ENCODE measurements at regions not wholly inside any gene's neighbourhood (a gene's known extent, or its start where the extent isn't known, plus 50 kb on each side); places are given as distances from the start of the nearest gene placed in this dataset.
"Not testable (repeated sequence)": the region's sequence is repeated elsewhere in the genome, so short reads cannot be mapped to it uniquely, and the experiment has no call there.

GRCh38 chr22:34638128-34638527 is 427.8 kb upstream of the ISX start:
- H3K79me2 ChIP-seq (ENCODE audit: insufficient read depth, low read length), result no peaks in the 10 kb centered on the region
- TF ChIP-seq EZH2phosphoT487 (conservative IDR thresholded peaks at IDR 0.05; ENCODE audit: low read length), result no peak
- TF ChIP-seq CTCF (IDR thresholded peaks at IDR 0.05; ENCODE audit: insufficient read depth, low read length, poor library complexity, severe bottlenecking), result no peak
- no peak overlapping the region for H3K4me3 ChIP-seq (ENCODE audit: insufficient read depth, low read length, poor library complexity, severe bottlenecking)
- H3K9me2 ChIP-seq (replicated peaks; ENCODE audit: insufficient read depth, low read length), result no peaks in the 10 kb centered on the region
- no peak overlapping the region for H3K9ac ChIP-seq (ENCODE audit: low read length)
- H3F3A ChIP-seq (ENCODE audit: insufficient read depth), result no peaks in the 10 kb centered on the region
- H4K20me1 ChIP-seq (ENCODE audit: low read depth, low read length), result no peaks in the 10 kb centered on the region
- no peaks in the 10 kb centered on the region for H3K27me3 ChIP-seq (ENCODE audit: low read length)
- H3K9me3 ChIP-seq (ENCODE audit: insufficient read depth, low read length), result no peaks in the 10 kb centered on the region
- H3K36me3 ChIP-seq (ENCODE audit: low read length), result no peaks in the 10 kb centered on the region
- H2AFZ ChIP-seq (ENCODE audit: low read depth, low read length, severe bottlenecking), result no peak overlapping the region
- no peak overlapping the region for H3K4me2 ChIP-seq (ENCODE audit: low read depth, low read length, poor library complexity, severe bottlenecking)
- no peak overlapping the region for H3K27ac ChIP-seq (ENCODE audit: low read depth, low read length)

- H3K79me2 ChIP-seq (ENCODE audit: insufficient read depth, low read length), result no peaks in the 10 kb centered on the region
- H3K9me2 ChIP-seq (replicated peaks; ENCODE audit: insufficient read depth, low read length), result no peaks in the 10 kb centered on the region
- no peaks in the 10 kb centered on the region for H3K27me3 ChIP-seq (ENCODE audit: low read length)
- no peaks in the 10 kb centered on the region for H3K9me3 ChIP-seq (ENCODE audit: insufficient read depth, low read length)
- no peak overlapping the region for H2AFZ ChIP-seq (ENCODE audit: low read depth, low read length, severe bottlenecking)
- no peaks in the 10 kb centered on the region for H4K20me1 ChIP-seq (ENCODE audit: low read depth, low read length)
- no peak overlapping the region for H3K4me2 ChIP-seq (ENCODE audit: low read depth, low read length, poor library complexity, severe bottlenecking)
- H3K27ac ChIP-seq (ENCODE audit: low read depth, low read length), result no peak overlapping the region
- TF ChIP-seq EZH2phosphoT487 (conservative IDR thresholded peaks at IDR 0.05; ENCODE audit: low read length) (no peak), CTCF (IDR thresholded peaks at IDR 0.05; ENCODE audit: insufficient read depth, low read length, poor library complexity, severe bottlenecking) (no peak)
- no peaks in the 10 kb centered on the region for H3F3A ChIP-seq (ENCODE audit: insufficient read depth)
- H3K36me3 ChIP-seq (ENCODE audit: low read length), result no peaks in the 10 kb centered on the region
- H3K4me3 ChIP-seq (ENCODE audit: insufficient read depth, low read length, poor library complexity, severe bottlenecking), result no peak overlapping the region
- no peak overlapping the region for H3K9ac ChIP-seq (ENCODE audit: low read length)
Observed at GRCh38 chr22:34639911-34640310, 426.0 kb upstream of the ISX start.

GRCh38 chr22:34645375-34645774 is 420.6 kb upstream of the ISX start:
- Histone ChIP-seq H3K27me3 (ENCODE audit: low read length) (no peaks in the 10 kb centered on the region), H3K9me3 (ENCODE audit: insufficient read depth, low read length) (no peaks in the 10 kb centered on the region), H3K79me2 (ENCODE audit: insufficient read depth, low read length) (no peaks in the 10 kb centered on the region), H3K4me3 (ENCODE audit: insufficient read depth, low read length, poor library complexity, severe bottlenecking) (no peak overlapping the region), H3K36me3 (ENCODE audit: low read length) (no peaks in the 10 kb centered on the region), H3K4me2 (ENCODE audit: low read depth, low read length, poor library complexity, severe bottlenecking) (no peak overlapping the region), H3K27ac (ENCODE audit: low read depth, low read length) (no peak overlapping the region), H4K20me1 (ENCODE audit: low read depth, low read length) (no peaks in the 10 kb centered on the region), H2AFZ (ENCODE audit: low read depth, low read length, severe bottlenecking) (no peak overlapping the region), H3K9me2 (replicated peaks; ENCODE audit: insufficient read depth, low read length) (no peaks in the 10 kb centered on the region), H3K9ac (ENCODE audit: low read length) (no peak overlapping the region), H3F3A (ENCODE audit: insufficient read depth) (no peaks in the 10 kb centered on the region)
- TF ChIP-seq CTCF (IDR thresholded peaks at IDR 0.05; ENCODE audit: insufficient read depth, low read length, poor library complexity, severe bottlenecking), result no peak
- TF ChIP-seq EZH2phosphoT487 (conservative IDR thresholded peaks at IDR 0.05; ENCODE audit: low read length), result no peak

GRCh38 chr22:34669001-34669400 is 397.0 kb upstream of the ISX start:
- no peaks in the 10 kb centered on the region for H3K27me3 ChIP-seq (ENCODE audit: low read length)
- H3K4me3 ChIP-seq (ENCODE audit: insufficient read depth, low read length, poor library complexity, severe bottlenecking), result no peak overlapping the region
- H3K4me2 ChIP-seq (ENCODE audit: low read depth, low read length, poor library complexity, severe bottlenecking), result no peak overlapping the region
- H3K36me3 ChIP-seq (ENCODE audit: low read length), result no peaks in the 10 kb centered on the region
- no peaks in the 10 kb centered on the region for H3F3A ChIP-seq (ENCODE audit: insufficient read depth)
- H2AFZ ChIP-seq (ENCODE audit: low read depth, low read length, severe bottlenecking), result no peak overlapping the region
- no peaks in the 10 kb centered on the region for H4K20me1 ChIP-seq (ENCODE audit: low read depth, low read length)
- no peaks in the 10 kb centered on the region for H3K9me3 ChIP-seq (ENCODE audit: insufficient read depth, low read length)
- no peak overlapping the region for H3K9ac ChIP-seq (ENCODE audit: low read length)
- TF ChIP-seq EZH2phosphoT487 (conservative IDR thresholded peaks at IDR 0.05; ENCODE audit: low read length) (no peak), CTCF (IDR thresholded peaks at IDR 0.05; ENCODE audit: insufficient read depth, low read length, poor library complexity, severe bottlenecking) (no peak)
- H3K27ac ChIP-seq (ENCODE audit: low read depth, low read length), result no peak overlapping the region
- H3K9me2 ChIP-seq (replicated peaks; ENCODE audit: insufficient read depth, low read length), result no peaks in the 10 kb centered on the region
- H3K79me2 ChIP-seq (ENCODE audit: insufficient read depth, low read length), result no peaks in the 10 kb centered on the region

- H3K9me2 ChIP-seq (replicated peaks; ENCODE audit: insufficient read depth, low read length); H3K9ac ChIP-seq (ENCODE audit: low read length); H3K79me2 ChIP-seq (ENCODE audit: insufficient read depth, low read length); H3K9me3 ChIP-seq (ENCODE audit: insufficient read depth, low read length); H3K27me3 ChIP-seq (ENCODE audit: low read length); H3K4me3 ChIP-seq (ENCODE audit: insufficient read depth, low read length, poor library complexity, severe bottlenecking); H3K4me2 ChIP-seq (ENCODE audit: low read depth, low read length, poor library complexity, severe bottlenecking); H2AFZ ChIP-seq (ENCODE audit: low read depth, low read length, severe bottlenecking); H3F3A ChIP-seq (ENCODE audit: insufficient read depth); H3K27ac ChIP-seq (ENCODE audit: low read depth, low read length); H3K36me3 ChIP-seq (ENCODE audit: low read length); H4K20me1 ChIP-seq (ENCODE audit: low read depth, low read length): not testable (repeated sequence)
Observed at GRCh38 chr22:34683031-34683430, 382.9 kb upstream of the ISX start.

Measured in SU-DHL-6 (cell line).